Activated naive CD8-positive, alpha-beta T cell treated with anti-CD3 and anti-CD28 coated beads, Interleukin-2, amount 50 U/mL, for 16 hours (primary cell): ENCODE measurements at regions not wholly inside any gene's neighbourhood (a gene's known extent, or its start where the extent isn't known, plus 50 kb on each side); places are given as distances from the start of the nearest gene placed in this dataset.

Experiments used
- DNase-seq: peaks from one replicate; pipeline ENCODE4 v3.0.0-alpha.2; 2020; ENCODE audit warnings: low read depth, low spot score

GRCh38 chr18:78830161-78830560 lies 149.5 kb upstream of the SALL3 start:
- DNase-seq = no peak

- DNase-seq = no peak
Observed at GRCh38 chr18:78830826-78831225, 148.8 kb upstream of the SALL3 start.

GRCh38 chr18:78831603-78832002 lies 148.0 kb upstream of the SALL3 start:
- DNase-seq = no peak

- DNase-seq = no peak
Observed at GRCh38 chr18:78833833-78834232, 145.8 kb upstream of the SALL3 start.

- no peak for DNase-seq
Observed at GRCh38 chr18:78836838-78837237, 142.8 kb upstream of the SALL3 start.

GRCh38 chr18:78837754-78838153 lies 141.9 kb upstream of the SALL3 start:
- DNase-seq = no peak

- no peak for DNase-seq
Observed at GRCh38 chr18:78838183-78838582, 141.4 kb upstream of the SALL3 start.

GRCh38 chr18:78849046-78849445 lies 130.6 kb upstream of the SALL3 start:
- no peak for DNase-seq

GRCh38 chr18:78849458-78849857 lies 130.2 kb upstream of the SALL3 start:
- DNase-seq = no peak

- no peak for DNase-seq
Observed at GRCh38 chr18:78853341-78853740, 126.3 kb upstream of the SALL3 start.

- no peak for DNase-seq
Observed at GRCh38 chr18:78855188-78855587, 124.4 kb upstream of the SALL3 start.

GRCh38 chr18:78856569-78857313 lies 122.9 kb upstream of the SALL3 start:
- DNase-seq = no peak

GRCh38 chr18:78857314-78858150 lies 122.1 kb upstream of the SALL3 start:
- DNase-seq = no peak

GRCh38 chr18:78859686-78860085 lies 119.9 kb upstream of the SALL3 start:
- no peak for DNase-seq

GRCh38 chr18:78860117-78860516 lies 119.5 kb upstream of the SALL3 start:
- DNase-seq = no peak

- no peak for DNase-seq
Observed at GRCh38 chr18:78861116-78861515, 118.5 kb upstream of the SALL3 start.

- no peak for DNase-seq
Observed at GRCh38 chr18:78861706-78862105, 117.9 kb upstream of the SALL3 start.

- no peak for DNase-seq
Observed at GRCh38 chr18:78862395-78862794, 117.2 kb upstream of the SALL3 start.

- no peak for DNase-seq
Observed at GRCh38 chr18:78865056-78865598, 114.5 kb upstream of the SALL3 start.

- no peak for DNase-seq
Observed at GRCh38 chr18:78865771-78866310, 113.8 kb upstream of the SALL3 start.

GRCh38 chr18:78867131-78867530 lies 112.5 kb upstream of the SALL3 start:
- no peak for DNase-seq
